HEK293T (cell line): ENCODE measurements at regions not wholly inside any gene's neighbourhood (a gene's known extent, or its start where the extent isn't known, plus 50 kb on each side); places are given as distances from the start of the nearest gene placed in this dataset.

Source experiments
- CTCF ChIA-PET: fragments of 350-600 bp; formaldehyde crosslinking; extraction: SDS; loops from one replicate; lab custom pipeline; 2021; ENCODE audit warnings: antibody characterized with exemption, inconsistent platforms; lab: Yijun Ruan, JAX
- POLR2A ChIA-PET: fragments of 350-600 bp; formaldehyde crosslinking; extraction: SDS; loops from one replicate; lab custom pipeline; 2020; ENCODE audit warnings: antibody characterized with exemption, inconsistent platforms; lab: Yijun Ruan, JAX
- DNase-seq: peaks from one replicate; pipeline ENCODE4 v3.0.0; 2012; ENCODE audit warnings: mixed read lengths; ENCODE audit errors: extremely low spot score
- ARNT ChIP-seq: fragments of 450-650 bp; IDR thresholded peaks from 2 replicates; pipeline ENCODE4 v1.6.1; 2017; ENCODE audit warnings: mild to moderate bottlenecking
- BHLHE40 ChIP-seq: fragments of 450-650 bp; IDR thresholded peaks from 2 replicates; pipeline ENCODE4 v1.6.1; 2016; ENCODE audit warnings: mild to moderate bottlenecking, moderate library complexity, borderline replicate concordance
- CTBP1 ChIP-seq: fragments of 450-650 bp; IDR thresholded peaks from 2 replicates; pipeline ENCODE4 v1.6.1; 2016; ENCODE audit warnings: borderline replicate concordance
- ELF4 ChIP-seq: fragments of 450-650 bp; IDR thresholded peaks from 2 replicates; pipeline ENCODE4 v1.6.1; 2017; ENCODE audit warnings: antibody characterized with exemption
- FOXA1 ChIP-seq: fragments of 450-650 bp; IDR thresholded peaks from 2 replicates; pipeline ENCODE4 v1.6.1; 2016; ENCODE audit warnings: mild to moderate bottlenecking
- FOXK2 ChIP-seq: fragments of 450-650 bp; IDR thresholded peaks from 2 replicates; pipeline ENCODE4 v1.6.1; 2016; ENCODE audit warnings: mild to moderate bottlenecking
- FOXM1 ChIP-seq: fragments of 450-650 bp; IDR thresholded peaks from 2 replicates; pipeline ENCODE4 v1.6.1; 2017; ENCODE audit warnings: mild to moderate bottlenecking, borderline replicate concordance
- HDGF ChIP-seq: fragments of 450-650 bp; IDR thresholded peaks from 2 replicates; pipeline ENCODE4 v1.6.1; 2017; ENCODE audit warnings: antibody characterized with exemption, borderline replicate concordance
- L3MBTL2 ChIP-seq: fragments of 450-650 bp; conservative IDR thresholded peaks from 2 replicates; pipeline ENCODE4 v1.6.1; 2016; ENCODE audit warnings: mild to moderate bottlenecking
- LEF1 ChIP-seq: fragments of 450-650 bp; IDR thresholded peaks from 2 replicates; pipeline ENCODE4 v1.6.1; 2017; ENCODE audit warnings: mild to moderate bottlenecking, borderline replicate concordance
- NFRKB ChIP-seq: fragments of 450-650 bp; IDR thresholded peaks from 2 replicates; pipeline ENCODE4 v1.6.1; 2016; ENCODE audit warnings: mild to moderate bottlenecking, moderate library complexity
- PKNOX1 ChIP-seq: fragments of 450-650 bp; IDR thresholded peaks from 2 replicates; pipeline ENCODE4 v1.6.1; 2016
- SP1 ChIP-seq: fragments of 450-650 bp; IDR thresholded peaks from 2 replicates; pipeline ENCODE4 v1.6.1; 2017
- SUZ12 ChIP-seq: fragments of 450-650 bp; IDR thresholded peaks from 2 replicates; pipeline ENCODE4 v1.6.1; 2016; ENCODE audit warnings: mild to moderate bottlenecking
- TARDBP ChIP-seq: fragments of 450-650 bp; IDR thresholded peaks from 2 replicates; pipeline ENCODE4 v1.6.1; 2016
- ZNF384 ChIP-seq: fragments of 450-650 bp; IDR thresholded peaks from 2 replicates; pipeline ENCODE4 v1.6.1; 2016

DNA sequence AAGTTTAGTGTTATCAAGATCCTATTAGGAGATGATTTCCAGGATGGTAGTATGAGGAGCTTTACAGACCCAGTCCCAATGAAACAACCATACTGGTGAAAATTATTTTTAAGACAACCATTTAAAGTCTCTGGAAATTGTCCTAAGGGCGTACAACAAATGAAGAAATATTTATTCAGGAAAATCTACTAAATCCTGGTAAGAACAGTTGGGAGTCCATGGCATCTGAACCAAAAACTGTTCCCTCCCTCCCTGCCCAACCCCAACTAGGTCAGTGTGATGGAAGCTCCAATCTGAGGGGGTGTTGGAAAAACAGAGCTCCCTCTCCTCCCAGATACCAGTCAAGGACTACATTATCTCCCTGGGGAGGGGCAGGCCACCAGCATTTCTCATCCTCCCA lies 74.7 kb upstream of the MKLN1 start:
- CTCF ChIA-PET, result no interaction called here
- POLR2A ChIA-PET, result no interaction called here
- TF ChIP-seq PKNOX1 (no peak), SUZ12 (no peak), HDGF (no peak), ZNF384 (no peak), NFRKB (no peak), SP1 (no peak), ARNT (no peak), LEF1 (no peak)
- DNase-seq, result no peak

DNA sequence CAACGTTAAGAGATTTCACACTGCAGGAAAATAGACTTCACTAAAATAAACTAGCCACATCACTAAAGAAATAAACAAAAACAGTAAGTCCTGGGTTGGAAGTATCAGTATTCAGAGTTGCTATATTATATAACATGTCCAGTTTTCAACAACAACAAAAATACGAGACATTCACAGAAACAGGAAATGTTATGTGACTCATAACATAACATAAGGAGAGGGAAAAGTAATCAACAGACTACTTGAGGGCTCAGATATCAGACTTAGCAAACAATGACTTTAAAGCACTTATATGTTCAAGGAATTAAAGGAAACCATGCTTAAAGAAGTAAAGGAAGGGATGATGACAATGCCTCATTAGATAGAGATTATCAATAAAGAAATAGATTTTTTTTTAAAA lies 73.5 kb upstream of the MKLN1 start:
- no peak for TF ChIP-seq FOXM1
- TF ChIP-seq L3MBTL2, result no peak
- TF ChIP-seq ZNF384, result no peak
- TF ChIP-seq ARNT, result no peak
- no peak for DNase-seq

GRCh38 chr7:131255242-131255641 lies 72.4 kb upstream of the MKLN1 start:
- ChIA-PET POLR2A (no interaction called here), CTCF (no interaction called here)
- TF ChIP-seq HDGF (no peak), ELF4 (no peak), SP1 (no peak), TARDBP (no peak), SUZ12 (no peak), L3MBTL2 (no peak)
- DNase-seq, result no peak

More for the DNA sequence above, 73.5 kb upstream of the MKLN1 start:
- ChIA-PET CTCF (no interaction called here), POLR2A (no interaction called here)

DNA sequence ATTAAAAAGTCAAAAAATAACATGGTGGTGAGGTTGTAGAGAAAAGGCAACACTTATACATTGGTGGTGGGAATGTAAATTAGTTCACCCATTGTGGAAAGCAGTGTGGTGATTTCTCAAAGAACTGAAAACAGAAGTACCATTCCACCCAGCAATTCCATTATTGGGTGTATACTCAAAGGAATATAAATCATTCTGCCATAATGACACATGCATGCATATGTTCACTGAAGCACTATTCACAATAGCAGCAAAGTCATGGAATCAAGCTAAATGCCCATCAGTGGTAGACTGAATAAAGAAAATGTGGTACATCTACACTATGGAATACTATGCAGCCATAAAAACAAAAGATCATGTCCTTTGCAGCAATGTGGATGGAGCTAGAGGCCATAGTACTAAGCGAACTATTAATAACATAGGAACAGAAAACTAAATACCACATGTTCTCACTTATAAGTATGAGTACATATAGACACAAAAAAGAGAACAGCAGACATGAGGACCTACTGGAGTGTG lies 66.1 kb upstream of the MKLN1 start:
- DNase-seq, result no peak
- TF ChIP-seq ARNT (no peak), HDGF (no peak), NFRKB (no peak), L3MBTL2 (no peak), FOXM1 (no peak), FOXA1 (no peak), TARDBP (no peak), BHLHE40 (no peak)
- ChIA-PET POLR2A (no interaction called here), CTCF (no interaction called here)

GRCh38 chr7:131265227-131265626 lies 62.4 kb upstream of the MKLN1 start:
- CTCF ChIA-PET, result no interaction called here
- no peak for DNase-seq
- POLR2A ChIA-PET, result no interaction called here
- TF ChIP-seq NFRKB (no peak), SP1 (no peak), FOXK2 (no peak), ELF4 (no peak), ZNF384 (no peak), BHLHE40 (no peak), PKNOX1 (no peak), FOXA1 (no peak), HDGF (no peak), L3MBTL2 (no peak), CTBP1 (no peak), LEF1 (no peak)

GRCh38 chr7:131267631-131268030 lies 60.0 kb upstream of the MKLN1 start:
- no peak for TF ChIP-seq ZNF384
- no peak for TF ChIP-seq TARDBP
- no peak for TF ChIP-seq BHLHE40
- no peak for TF ChIP-seq ARNT
- no peak for TF ChIP-seq FOXK2
- no peak for TF ChIP-seq L3MBTL2
- no peak for TF ChIP-seq CTBP1
- no peak for TF ChIP-seq NFRKB
- no peak for TF ChIP-seq HDGF
- no peak for TF ChIP-seq LEF1
- no peak for TF ChIP-seq SUZ12
- no peak for TF ChIP-seq SP1
- no peak for TF ChIP-seq PKNOX1
- TF ChIP-seq FOXA1, result no peak
- TF ChIP-seq FOXM1, result no peak
- TF ChIP-seq ELF4, result no peak
- POLR2A ChIA-PET, result no interaction called here
- DNase-seq, result no peak
- CTCF ChIA-PET, result no interaction called here

- POLR2A ChIA-PET, result no interaction called here
- DNase-seq, result no peak
- no peak for TF ChIP-seq ZNF384
- no peak for TF ChIP-seq PKNOX1
- no peak for TF ChIP-seq FOXK2
- TF ChIP-seq TARDBP, result no peak
- no peak for TF ChIP-seq ARNT
- TF ChIP-seq NFRKB, result no peak
- TF ChIP-seq L3MBTL2, result no peak
- TF ChIP-seq LEF1, result no peak
- TF ChIP-seq HDGF, result no peak
- CTCF ChIA-PET, result no interaction called here
Measured at GRCh38 chr7:131268906-131269305, 58.8 kb upstream of the MKLN1 start.
